NCI-H1436 (cell line): ENCODE measurements at regions not wholly inside any gene's neighbourhood (a gene's known extent, or its start where the extent isn't known, plus 50 kb on each side); places are given as distances from the start of the nearest gene placed in this dataset.

Experiments
- DNase-seq: peaks from one replicate; lab custom pipeline; 2025; lab: John Stamatoyannopoulos, UW

GRCh38 chr16:35732046-35732810 lies 2272.8 kb downstream of the TP53TG3F start:
- DNase-seq, result no peak

- no peak for DNase-seq
These were observed 2274.0 kb downstream of the TP53TG3F start for GRCh38 chr16:35733278-35733965.

- no peak for DNase-seq
These were observed 2274.7 kb downstream of the TP53TG3F start for GRCh38 chr16:35733971-35734702.

GRCh38 chr16:35734728-35735402 lies 2275.5 kb downstream of the TP53TG3F start:
- no peak for DNase-seq

GRCh38 chr16:35735403-35736251 lies 2276.2 kb downstream of the TP53TG3F start:
- DNase-seq, result no peak

- DNase-seq, result no peak
These were observed 2277.1 kb downstream of the TP53TG3F start for GRCh38 chr16:35736546-35736945.

GRCh38 chr16:35737076-35737475 lies 2277.7 kb downstream of the TP53TG3F start:
- DNase-seq, result no peak

- DNase-seq, result no peak
These were observed 2282.1 kb downstream of the TP53TG3F start for GRCh38 chr16:35741546-35741945.

GRCh38 chr16:35743101-35743692 lies 2283.8 kb downstream of the TP53TG3F start:
- no peak for DNase-seq

- DNase-seq, result no peak
These were observed 2284.7 kb downstream of the TP53TG3F start for GRCh38 chr16:35744084-35744483.

GRCh38 chr16:35744726-35745125 lies 2285.3 kb downstream of the TP53TG3F start:
- no peak for DNase-seq

- no peak for DNase-seq
These were observed 2285.8 kb downstream of the TP53TG3F start for GRCh38 chr16:35745191-35745590.

GRCh38 chr16:35745821-35746248 lies 2286.4 kb downstream of the TP53TG3F start:
- no peak for DNase-seq

GRCh38 chr16:35746281-35746962 lies 2287.0 kb downstream of the TP53TG3F start:
- DNase-seq, result no peak

- no peak for DNase-seq
These were observed 2287.7 kb downstream of the TP53TG3F start for GRCh38 chr16:35746963-35747657.

- no peak for DNase-seq
These were observed 2288.4 kb downstream of the TP53TG3F start for GRCh38 chr16:35747658-35748455.

GRCh38 chr16:35748621-35749252 lies 2289.3 kb downstream of the TP53TG3F start:
- no peak for DNase-seq
